H9 (cell line): ENCODE measurements at regions not wholly inside any gene's neighbourhood (a gene's known extent, or its start where the extent isn't known, plus 50 kb on each side); places are given as distances from the start of the nearest gene placed in this dataset.

Experiments used
- DNase-seq: peaks from one replicate; pipeline ENCODE4 v3.0.0-alpha.2; 2017
- H2AFZ ChIP-seq: one replicate; pipeline ENCODE4 v1.6.1; 2013; ENCODE audit warnings: mild to moderate bottlenecking, low read length, control low read depth, moderate library complexity
- H2AK5ac ChIP-seq: 2 replicates; pipeline ENCODE4 v1.6.1; 2013; ENCODE audit warnings: low read length, control low read depth, mixed read lengths; ENCODE audit not compliant: insufficient read length
- H2BK120ac ChIP-seq: one replicate; pipeline ENCODE4 v1.6.1; 2013; ENCODE audit warnings: low read depth, mild to moderate bottlenecking, low read length, control low read depth, inconsistent platforms; ENCODE audit not compliant: poor library complexity, severe bottlenecking
- H2BK12ac ChIP-seq: 2 replicates; pipeline ENCODE4 v1.6.1; 2013; ENCODE audit warnings: low read length, control low read depth, mixed read lengths, low read depth; ENCODE audit not compliant: insufficient read length
- H2BK15ac ChIP-seq: 2 replicates; pipeline ENCODE4 v1.6.1; 2013; ENCODE audit warnings: low read depth, low read length, control low read depth
- H2BK20ac ChIP-seq: one replicate; pipeline ENCODE4 v1.6.1; 2013; ENCODE audit warnings: low read depth, mild to moderate bottlenecking, low read length, control low read depth, inconsistent platforms; ENCODE audit not compliant: poor library complexity, severe bottlenecking
- H2BK5ac ChIP-seq: 2 replicates; pipeline ENCODE4 v1.6.1; 2013; ENCODE audit warnings: low read length, control low read depth, mixed read lengths; ENCODE audit not compliant: insufficient read length
- H3K14ac ChIP-seq: 2 replicates; pipeline ENCODE4 v1.6.1; 2013; ENCODE audit warnings: low read length, control low read depth; ENCODE audit not compliant: insufficient read depth
- H3K18ac ChIP-seq: 2 replicates; pipeline ENCODE4 v1.6.1; 2013; ENCODE audit warnings: low read depth, mild to moderate bottlenecking, mixed read lengths, low read length, control low read depth; ENCODE audit not compliant: insufficient read length
- H3K23ac ChIP-seq: 2 replicates; pipeline ENCODE4 v1.6.1; 2013; ENCODE audit warnings: low read length, control low read depth, mixed read lengths, low read depth; ENCODE audit not compliant: insufficient read length
- H3K23me2 ChIP-seq: 2 replicates; pipeline ENCODE4 v1.6.1; 2013; ENCODE audit warnings: low read depth, mild to moderate bottlenecking, mixed read lengths, low read length, control low read depth; ENCODE audit not compliant: insufficient read length, poor library complexity, severe bottlenecking
- H3K27ac ChIP-seq: 2 replicates; pipeline ENCODE4 v1.5.1; 2013; ENCODE audit warnings: low read length, control low read depth, mixed read lengths, low read depth; ENCODE audit not compliant: insufficient read length
- H3K27me3 ChIP-seq: 2 replicates; pipeline ENCODE4 v1.6.1; 2013; ENCODE audit warnings: low read length, control low read depth, inconsistent platforms; ENCODE audit not compliant: insufficient read depth
- H3K4ac ChIP-seq: 2 replicates; pipeline ENCODE4 v1.6.1; 2013; ENCODE audit warnings: low read depth, mild to moderate bottlenecking, control low read depth, inconsistent platforms, low read length, moderate library complexity
- H3K4me1 ChIP-seq: 2 replicates; pipeline ENCODE4 v1.6.1; 2013; ENCODE audit warnings: low read length, control low read depth, inconsistent platforms; ENCODE audit not compliant: insufficient read depth
- H3K4me2 ChIP-seq: 2 replicates; pipeline ENCODE4 v1.6.1; 2013; ENCODE audit warnings: low read length, control low read depth, mixed read lengths; ENCODE audit not compliant: insufficient read length, insufficient read depth
- H3K56ac ChIP-seq: 2 replicates; pipeline ENCODE4 v1.6.1; 2013; ENCODE audit warnings: low read depth, mild to moderate bottlenecking, mixed read lengths, low read length, control low read depth; ENCODE audit not compliant: insufficient read length
- H3K79me1 ChIP-seq: 2 replicates; pipeline ENCODE4 v1.6.1; 2013; ENCODE audit warnings: low read depth, mild to moderate bottlenecking, moderate library complexity, low read length, control low read depth, inconsistent platforms; ENCODE audit not compliant: insufficient read depth, poor library complexity, severe bottlenecking
- H3K79me2 ChIP-seq: 2 replicates; pipeline ENCODE4 v1.6.1; 2013; ENCODE audit warnings: low read length, control low read depth, inconsistent platforms; ENCODE audit not compliant: insufficient read depth
- H3K9ac ChIP-seq: 2 replicates; pipeline ENCODE4 v1.6.1; 2013; ENCODE audit warnings: low read length, control low read depth, mixed read lengths; ENCODE audit not compliant: insufficient read length; ENCODE audit errors: extremely low read depth
- H3K9me3 ChIP-seq: one replicate; pipeline ENCODE4 v1.6.1; 2013; ENCODE audit warnings: low read depth, low read length, inconsistent platforms; ENCODE audit not compliant: control insufficient read depth
- H3T11ph ChIP-seq: one replicate; pipeline ENCODE4 v1.6.1; 2013; ENCODE audit warnings: mild to moderate bottlenecking, low read length, control low read depth, inconsistent platforms
- H4K20me1 ChIP-seq: one replicate; pipeline ENCODE4 v1.6.1; 2013; ENCODE audit not compliant: control insufficient read depth, insufficient read length, insufficient read depth
- H4K5ac ChIP-seq: 2 replicates; pipeline ENCODE4 v1.6.1; 2013; ENCODE audit warnings: low read depth, mild to moderate bottlenecking, mixed read lengths, low read length, control low read depth; ENCODE audit not compliant: insufficient read length
- H4K8ac ChIP-seq: replicated peaks from 2 replicates; pipeline ENCODE4 v1.6.1; 2013; ENCODE audit warnings: low read length, control low read depth, mixed read lengths, low read depth; ENCODE audit not compliant: insufficient read length
- H4K91ac ChIP-seq: 2 replicates; pipeline ENCODE4 v1.6.1; 2013; ENCODE audit warnings: low read depth, mild to moderate bottlenecking, moderate library complexity, mixed read lengths, low read length, control low read depth; ENCODE audit not compliant: insufficient read length
- H3K27ac Mint-ChIP-seq, 3 experiments: 2 replicates in 2 of 3; 3 replicates in 1 of 3; pipeline ENCODE4 v1.8.0; 2020 to 2021; ENCODE audit warnings: mixed read lengths in 3 of 3, mild to moderate bottlenecking in 1 of 3, moderate library complexity in 1 of 3
- H3K27me3 Mint-ChIP-seq: 2 replicates; pipeline ENCODE4 v1.8.0; 2021; ENCODE audit warnings: low read depth, mild to moderate bottlenecking, moderate library complexity, mixed read lengths
- H3K36me3 Mint-ChIP-seq, 3 experiments: 2 replicates in 2 of 3; 3 replicates in 1 of 3; pipeline ENCODE4 v1.8.0; 2020 to 2021; ENCODE audit warnings: low read depth in 3 of 3, mixed read lengths in 3 of 3; ENCODE audit not compliant: insufficient read depth in 1 of 3
- H3K4me1 Mint-ChIP-seq, 2 experiments: 2 replicates each; pipeline ENCODE4 v1.8.0; 2020; ENCODE audit warnings: mixed read lengths in 2 of 2
- H3K4me3 Mint-ChIP-seq, 2 experiments: 2 replicates in 1 of 2; 3 replicates in 1 of 2; pipeline ENCODE4 v1.8.0; 2020 to 2021; ENCODE audit warnings: mild to moderate bottlenecking in 2 of 2, mixed read lengths in 2 of 2, moderate library complexity in 1 of 2
- H3K9me3 Mint-ChIP-seq, 2 experiments: 2 replicates in 1 of 2; 3 replicates in 1 of 2; pipeline ENCODE4 v1.8.0; 2020; ENCODE audit warnings: mild to moderate bottlenecking in 2 of 2, mixed read lengths in 2 of 2, moderate library complexity in 1 of 2
- WGBS: extraction: QIAGEN DNeasy Blood & Tissue Kit; methylation state at CpG from one replicate; pipeline ENCODE4 v1.1.7; 2013; ENCODE audit warnings: missing lambda C conversion rate, low lambda C conversion rate, mixed read lengths; ENCODE audit not compliant: insufficient read length; ENCODE audit errors: extremely low coverage; 5-methylcytosine and 5-hydroxymethylcytosine counted together
- TF ChIP-seq, protein P1 (sequence below): fragments of 200-600 bp; sonication (generic); conservative IDR thresholded peaks from 3 replicates; pipeline ENCODE4 v1.8.0; 2021; ENCODE audit warnings: antibody characterized with exemption, mild to moderate bottlenecking

DNA sequence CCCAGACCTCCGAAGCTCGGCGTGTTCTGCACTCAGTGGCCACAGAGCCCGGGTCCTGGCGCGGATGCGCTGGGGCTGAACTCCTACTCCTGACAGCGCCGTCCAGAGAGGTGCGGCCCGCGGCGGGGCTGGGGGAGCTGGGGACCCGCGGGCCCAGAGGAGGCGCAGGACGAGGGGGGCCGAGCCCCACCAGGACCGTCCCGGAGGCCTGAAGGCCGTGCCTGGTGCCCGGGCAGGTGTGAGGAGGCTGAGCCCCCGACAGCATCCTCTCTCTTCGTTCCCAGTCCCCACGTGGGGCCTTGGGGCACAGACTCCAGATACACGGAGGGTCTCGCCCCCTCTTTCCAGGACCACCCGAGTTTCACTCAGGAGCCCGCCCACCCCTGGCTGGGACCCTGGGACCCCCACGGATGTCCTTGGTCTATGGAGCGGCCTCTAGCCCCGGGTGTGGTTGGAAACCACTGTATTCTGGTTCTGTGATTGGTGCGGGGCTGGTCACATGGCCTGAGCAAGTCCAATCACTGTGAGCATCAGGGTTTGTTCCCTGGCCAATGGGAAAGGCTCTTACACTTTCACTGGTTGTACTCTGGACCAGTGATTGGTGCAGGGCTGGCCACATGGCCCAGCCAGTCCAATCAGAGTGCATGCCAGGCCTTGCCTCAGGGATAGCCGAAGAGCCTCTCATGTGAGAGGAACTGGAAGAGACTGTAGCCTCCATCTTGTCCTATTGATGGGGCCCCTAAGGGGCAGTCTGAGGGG lies 217.6 kb upstream of the SFSWAP start:
- H2BK15ac ChIP-seq = no peak overlapping the region
- H3K4me3 Mint-ChIP-seq = no peak overlapping the region
- H3K56ac ChIP-seq = no peak overlapping the region
- H3K9me3 ChIP-seq = no peaks in the 10 kb centered on the region
- no peak overlapping the region for H2AK5ac ChIP-seq
- no peak overlapping the region for H3K14ac ChIP-seq
- no peaks in the 10 kb centered on the region for H3K9me3 Mint-ChIP-seq
- H3K4me1 Mint-ChIP-seq = no peaks in the 10 kb centered on the region
- H2BK5ac ChIP-seq = no peak overlapping the region
- no peak overlapping the region for H3K4ac ChIP-seq
- no peaks in the 10 kb centered on the region for H4K20me1 ChIP-seq
- WGBS = no CpG with 5 or more reads among the region's 34 CpGs
- H4K91ac ChIP-seq = no peak overlapping the region
- H2BK20ac ChIP-seq = no peak overlapping the region
- no peaks in the 10 kb centered on the region for H3K4me1 ChIP-seq
- no peak overlapping the region for H4K8ac ChIP-seq
- TF ChIP-seq, protein P1, sequence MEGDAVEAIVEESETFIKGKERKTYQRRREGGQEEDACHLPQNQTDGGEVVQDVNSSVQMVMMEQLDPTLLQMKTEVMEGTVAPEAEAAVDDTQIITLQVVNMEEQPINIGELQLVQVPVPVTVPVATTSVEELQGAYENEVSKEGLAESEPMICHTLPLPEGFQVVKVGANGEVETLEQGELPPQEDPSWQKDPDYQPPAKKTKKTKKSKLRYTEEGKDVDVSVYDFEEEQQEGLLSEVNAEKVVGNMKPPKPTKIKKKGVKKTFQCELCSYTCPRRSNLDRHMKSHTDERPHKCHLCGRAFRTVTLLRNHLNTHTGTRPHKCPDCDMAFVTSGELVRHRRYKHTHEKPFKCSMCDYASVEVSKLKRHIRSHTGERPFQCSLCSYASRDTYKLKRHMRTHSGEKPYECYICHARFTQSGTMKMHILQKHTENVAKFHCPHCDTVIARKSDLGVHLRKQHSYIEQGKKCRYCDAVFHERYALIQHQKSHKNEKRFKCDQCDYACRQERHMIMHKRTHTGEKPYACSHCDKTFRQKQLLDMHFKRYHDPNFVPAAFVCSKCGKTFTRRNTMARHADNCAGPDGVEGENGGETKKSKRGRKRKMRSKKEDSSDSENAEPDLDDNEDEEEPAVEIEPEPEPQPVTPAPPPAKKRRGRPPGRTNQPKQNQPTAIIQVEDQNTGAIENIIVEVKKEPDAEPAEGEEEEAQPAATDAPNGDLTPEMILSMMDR = no peak
- no peaks in the 10 kb centered on the region for H3K36me3 Mint-ChIP-seq
- no peaks in the 10 kb centered on the region for H3K79me2 ChIP-seq
- H2AFZ ChIP-seq = no peak overlapping the region
- no peaks in the 10 kb centered on the region for H3K23me2 ChIP-seq
- H3K27ac ChIP-seq = no peak overlapping the region
- peaks cover 18% of the 10 kb centered on the region for H3K27me3 Mint-ChIP-seq
- H3T11ph ChIP-seq = no peak overlapping the region
- no peak overlapping the region for H3K27ac Mint-ChIP-seq
- no peak for DNase-seq
- no peak overlapping the region for H2BK12ac ChIP-seq
- H3K18ac ChIP-seq = no peak overlapping the region
- H3K23ac ChIP-seq = no peak overlapping the region
- no peak overlapping the region for H2BK120ac ChIP-seq
- H3K4me2 ChIP-seq = no peak overlapping the region
- no peaks in the 10 kb centered on the region for H3K79me1 ChIP-seq
- no peaks in the 10 kb centered on the region; the same call in 1 of the 2 replicates for H3K27me3 ChIP-seq
- H3K9ac ChIP-seq = no peak overlapping the region
- H4K5ac ChIP-seq = no peak overlapping the region
